ENCODE measurements at regions not wholly inside any gene's neighbourhood (a gene's known extent, or its start where the extent isn't known, plus 50 kb on each side); places are given as distances from the start of the nearest gene placed in this dataset.

- H2AK5ac ChIP-seq (ENCODE audit: low read depth, low read length): peak overlapping the region; percentile 93
- H2AFZ ChIP-seq (replicated peaks; ENCODE audit: low read length, poor library complexity): no peak overlapping the region
- H2BK120ac ChIP-seq (ENCODE audit: low read depth, low read length): peak overlapping the region; percentile 98
- in situ Hi-C loops (cut with MboI; ENCODE audit: low sequenced_read_pairs) (no loop called here), intact Hi-C loops (cut with micrococcal nuclease) (no loop called here), dilution Hi-C loops (cut with HindIII; ENCODE audit: low sequenced_read_pairs, unreplicated experiment) (no loop called here)
- no peaks in the 10 kb centered on the region for H4K20me1 ChIP-seq (ENCODE audit: insufficient read depth, low read length)
- H3K18ac ChIP-seq (ENCODE audit: low read depth, low read length): peak overlapping the region; percentile 95
- POLR2A ChIA-PET (ENCODE audit: unreplicated experiment): interaction anchor here (0.6 to 2.2 kb wide), 2 partner anchors 185 to 191 kb away, joined by 3 to 11 read pairs; partner anchors contain the start of gene F3
- peak overlapping the region; percentile 93 to 98 for H4K8ac ChIP-seq (ENCODE audit: low read depth in 2 of 2, low read length in 2 of 2)
- peaks cover 35% of the 10 kb centered on the region for H3K4me1 ChIP-seq (ENCODE audit: control insufficient read depth, insufficient read depth, low read length)
- H3K56ac ChIP-seq (ENCODE audit: extremely low read depth, insufficient read depth, low read length): peak overlapping the region; percentile 85
- ATAC-seq (ENCODE audit: low read depth) (peak; percentile 8), DNase-seq (no peak)
- H3K27ac ChIP-seq (ENCODE audit: insufficient read depth, low read length): peak overlapping the region; percentile 97
- H3K4me2 ChIP-seq (ENCODE audit: low read depth, low read length): peak overlapping the region; percentile 16; the same call in 1 of the 2 replicates
- H3K4ac ChIP-seq (ENCODE audit: low read depth, low read length): peak overlapping the region; percentile 97
- H4K91ac ChIP-seq (ENCODE audit: insufficient read depth, low read depth, low read length): peak overlapping the region; percentile 96
- no peaks in the 10 kb centered on the region for H3K27me3 ChIP-seq (ENCODE audit: control insufficient read depth, insufficient read depth, low read length)
- no peak for TF ChIP-seq CHD1 (IDR thresholded peaks at IDR 0.05; ENCODE audit: low read depth, low read length)
- TF ChIP-seq MXI1 (IDR thresholded peaks at IDR 0.05; ENCODE audit: borderline replicate concordance, low read depth, low read length): no peak
- TF ChIP-seq SMC3 (IDR thresholded peaks at IDR 0.05; ENCODE audit: low read depth, low read length): no peak
- TF ChIP-seq RCOR1 (IDR thresholded peaks at IDR 0.05; ENCODE audit: insufficient replicate concordance, low read length): no peak
- TF ChIP-seq BHLHE40 (IDR thresholded peaks at IDR 0.05; ENCODE audit: low read depth, low read length): no peak
- no peaks in the 10 kb centered on the region for H3K9me3 ChIP-seq (ENCODE audit: control insufficient read depth, insufficient read depth, low read length)
- H2BK15ac ChIP-seq (ENCODE audit: low read depth, low read length): peak overlapping the region; percentile 91
- H4K5ac ChIP-seq (ENCODE audit: low read depth, low read length): peak overlapping the region; percentile 97
- peak overlapping the region; percentile 25 for H2AK9ac ChIP-seq (replicated peaks; ENCODE audit: low read depth, low read length, poor library complexity)
- H2BK20ac ChIP-seq (ENCODE audit: low read depth, low read length): peak overlapping the region; percentile 94
- peak overlapping the region; percentile 92 for H2BK5ac ChIP-seq (ENCODE audit: low read depth, low read length, poor library complexity, severe bottlenecking)
- no peaks in the 10 kb centered on the region for H3K36me3 ChIP-seq (ENCODE audit: control insufficient read depth, insufficient read depth, low read length)
- H3K23ac ChIP-seq (ENCODE audit: low read depth, low read length): peak overlapping the region; percentile 81
- 67% methylated on average over 1 of the region's 6 CpGs; no CpG with 5 or more reads in 1 of the 2 experiments for WGBS, 2 experiments (ENCODE audit: extremely low coverage in 2 of 2, insufficient read length in 1 of 2)
- peak overlapping the region; percentile 91 for H3K14ac ChIP-seq (replicated peaks; ENCODE audit: low read depth, low read length)
- H3K79me1 ChIP-seq (ENCODE audit: low read depth in 1 of 2, low read length in 2 of 2): peaks cover 0 to 12% of the 10 kb centered on the region in 2 experiments; a peak in 2 of 4 replicates
- CTCF ChIA-PET: interaction anchor here (0.5 kb wide), 1 partner anchor 30 kb away, joined by 4 read pairs; no protein-coding TSS in a partner anchor
- no TSS peak for BruUV-seq (replicated peaks)
- H3K9me1 ChIP-seq (ENCODE audit: insufficient read depth, low read length): peaks cover 24% of the 10 kb centered on the region
- no peak overlapping the region for H3K4me3 ChIP-seq (ENCODE audit: insufficient read depth, low read depth, low read length)
- H3K9ac ChIP-seq (ENCODE audit: low read depth, low read length): peak overlapping the region; percentile 83
Observed at GRCh38 chr1:94726981-94727685, 93.0 kb upstream of the SLC44A3 start.
